Activated CD4-positive, alpha-beta memory T cell treated with anti-CD3 and anti-CD28 coated beads, Interleukin-2, amount 10 ng/mL, durations not matched to agents 7 days and 5 days (primary cell): ENCODE measurements at regions not wholly inside any gene's neighbourhood (a gene's known extent, or its start where the extent isn't known, plus 50 kb on each side); places are given as distances from the start of the nearest gene placed in this dataset.

ENCODE experiments used
- CTCF ChIA-PET: fragments of 350-600 bp; sonication (Branson Sonifier 250); formaldehyde crosslinking; loops from one replicate; lab custom pipeline; 2021; ENCODE audit warnings: antibody characterized with exemption, inconsistent platforms; lab: Charles Lee
- POLR2A ChIA-PET: fragments of 350-600 bp; sonication (Branson Sonifier 250); formaldehyde crosslinking; loops from one replicate; lab custom pipeline; 2021; ENCODE audit warnings: antibody characterized with exemption; lab: Charles Lee
- DNase-seq: peaks from one replicate; pipeline ENCODE4 v3.0.0-alpha.2; 2020
- H3K27ac Mint-ChIP-seq: one replicate; pipeline ENCODE4 v1.8.0; 2021; ENCODE audit warnings: mild to moderate bottlenecking, mixed read lengths
- H3K27me3 Mint-ChIP-seq: one replicate; pipeline ENCODE4 v1.8.0; 2021; ENCODE audit warnings: mixed read lengths
- H3K36me3 Mint-ChIP-seq: one replicate; pipeline ENCODE4 v1.8.0; 2021; ENCODE audit warnings: low read depth, mixed read lengths
- H3K4me1 Mint-ChIP-seq: one replicate; pipeline ENCODE4 v1.8.0; 2021; ENCODE audit warnings: mixed read lengths
- H3K4me3 Mint-ChIP-seq: one replicate; pipeline ENCODE4 v1.8.0; 2021; ENCODE audit warnings: mild to moderate bottlenecking, mixed read lengths
- H3K9me3 Mint-ChIP-seq: one replicate; pipeline ENCODE4 v1.8.0; 2021; ENCODE audit warnings: mixed read lengths

DNA sequence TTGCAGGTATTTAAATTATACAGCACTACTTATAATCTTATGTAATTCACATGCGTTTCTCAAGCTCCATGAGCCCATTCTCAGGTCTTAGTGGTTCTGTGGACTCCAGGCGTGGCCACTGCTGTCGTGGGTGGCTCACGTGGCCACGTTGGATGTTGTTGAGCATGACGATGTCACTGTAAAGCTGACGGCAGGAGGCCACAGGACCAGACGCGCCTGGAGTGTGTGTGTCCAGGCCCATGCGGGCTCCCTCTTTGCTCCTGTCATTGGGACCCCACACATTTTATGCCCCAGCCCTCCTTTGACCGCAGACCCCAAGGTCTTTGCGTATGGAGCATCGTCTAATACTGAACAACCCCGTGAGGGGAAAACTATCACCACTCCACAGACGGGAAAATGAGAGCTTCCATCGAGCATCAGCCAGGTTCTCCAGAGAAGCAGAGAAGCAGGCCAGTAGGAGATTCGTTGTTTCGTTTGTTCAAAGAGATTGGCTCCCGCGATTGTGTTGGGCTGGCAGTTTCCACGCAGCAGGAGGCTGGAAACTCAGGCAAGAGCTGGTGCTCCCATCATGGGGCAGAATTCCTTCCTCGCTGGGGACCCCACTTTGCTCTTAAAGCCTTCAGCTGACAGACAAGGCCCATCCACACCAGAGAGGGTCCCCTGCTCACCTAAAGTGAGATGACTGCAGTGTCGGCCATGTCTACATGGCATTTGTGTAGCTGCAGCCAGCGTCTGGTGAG lies 129.3 kb upstream of the SPACA7 start:
- Mint-ChIP-seq H3K4me3 (no peak overlapping the region), H3K27me3 (no peaks in the 10 kb centered on the region), H3K27ac (no peak overlapping the region), H3K36me3 (no peaks in the 10 kb centered on the region), H3K4me1 (no peaks in the 10 kb centered on the region), H3K9me3 (no peaks in the 10 kb centered on the region)
- DNase-seq = no peak
- ChIA-PET POLR2A (no interaction called here), CTCF (no interaction called here)

DNA sequence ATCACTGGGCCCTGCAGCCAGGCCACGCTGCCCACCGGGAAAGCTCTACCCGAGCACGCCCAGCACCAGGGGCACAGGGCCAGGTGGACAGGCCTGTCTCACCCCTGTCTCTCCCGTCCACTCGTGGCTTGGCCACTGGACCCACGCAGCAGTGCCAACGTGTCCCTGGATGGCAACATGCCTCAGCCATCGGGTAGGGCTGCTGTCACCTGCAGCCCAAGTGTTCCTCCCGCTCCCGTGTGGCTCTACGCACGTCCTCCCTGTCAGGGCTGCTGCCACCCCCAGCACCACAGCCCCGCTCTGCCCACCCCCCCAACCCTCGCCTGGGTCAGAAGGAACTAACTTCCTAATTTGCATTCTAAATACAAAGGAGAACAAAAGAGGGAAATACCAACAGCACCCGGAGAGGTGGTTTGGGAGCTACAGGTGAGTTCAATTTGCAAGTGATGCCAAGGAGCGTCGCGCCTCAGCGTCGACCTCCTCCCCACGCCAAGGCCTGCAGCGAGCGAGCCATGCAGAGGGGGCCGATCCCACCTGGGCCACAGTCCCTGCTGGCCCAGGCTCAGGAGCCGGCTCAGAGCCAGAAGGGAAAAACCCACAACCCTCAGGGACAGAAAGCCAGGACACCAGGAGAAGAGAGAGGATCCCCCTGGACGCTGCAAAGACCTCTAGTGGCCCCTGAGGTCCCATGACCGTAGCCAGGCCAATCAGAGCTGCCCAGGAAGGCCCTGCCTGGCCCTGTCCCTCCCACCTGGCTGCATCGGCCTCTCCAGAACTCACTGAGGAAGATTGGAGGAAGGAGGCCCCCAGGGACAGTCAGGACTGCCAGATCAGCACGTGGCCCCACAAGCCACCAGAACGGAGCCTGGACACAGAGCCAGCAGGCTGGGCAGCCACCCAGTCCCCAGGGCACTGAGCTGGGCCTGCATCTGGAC lies 128.4 kb upstream of the SPACA7 start:
- Mint-ChIP-seq H3K4me3 (no peak overlapping the region), H3K27me3 (no peaks in the 10 kb centered on the region), H3K36me3 (no peaks in the 10 kb centered on the region), H3K4me1 (no peaks in the 10 kb centered on the region), H3K9me3 (peaks cover 1% of the 10 kb centered on the region), H3K27ac (no peak overlapping the region)
- ChIA-PET POLR2A (no interaction called here), CTCF (no interaction called here)
- DNase-seq = no peak

- ChIA-PET CTCF (no interaction called here), POLR2A (no interaction called here)
- Mint-ChIP-seq H3K36me3 (no peaks in the 10 kb centered on the region), H3K27ac (no peak overlapping the region), H3K27me3 (no peaks in the 10 kb centered on the region), H3K4me3 (no peak overlapping the region), H3K9me3 (peaks cover 2% of the 10 kb centered on the region), H3K4me1 (no peaks in the 10 kb centered on the region)
- DNase-seq = no peak
These were observed 127.8 kb upstream of the SPACA7 start for GRCh38 chr13:112248406-112248760.

DNA sequence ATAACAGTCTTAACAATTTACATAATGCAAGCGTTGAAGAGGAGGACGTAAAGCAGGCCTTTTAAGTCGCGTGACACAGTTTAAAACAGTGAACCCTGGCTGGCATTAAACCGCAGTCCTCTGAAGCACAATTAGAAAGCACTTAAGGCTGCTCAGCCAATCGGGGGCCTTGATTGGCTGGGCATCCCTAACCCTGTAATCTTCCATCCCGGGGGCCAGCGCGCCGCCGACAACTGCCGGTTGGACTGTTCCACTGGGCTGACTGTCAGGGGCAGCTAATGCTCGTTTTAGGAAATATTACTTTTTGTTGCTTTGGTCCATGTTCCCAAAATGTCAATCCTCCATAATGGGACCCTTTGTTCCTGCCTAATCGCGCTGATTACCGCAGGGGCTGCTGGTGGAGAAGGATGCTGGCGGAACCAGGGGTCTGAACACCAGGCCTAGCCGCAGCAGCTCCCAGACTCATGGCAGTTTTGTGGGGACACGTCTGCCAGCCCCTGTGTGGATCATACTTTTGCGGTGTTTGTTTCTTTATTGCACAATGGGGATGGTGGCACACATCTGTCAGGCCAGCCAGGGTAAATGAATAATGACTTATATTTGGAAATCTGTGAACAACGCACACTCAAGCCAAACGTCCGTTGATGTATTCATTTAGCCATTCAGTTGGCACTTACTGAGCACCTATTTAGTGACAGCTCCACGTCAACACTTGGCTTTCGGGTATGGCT lies 127.1 kb upstream of the SPACA7 start:
- ChIA-PET CTCF (no interaction called here), POLR2A (no interaction called here)
- no peaks in the 10 kb centered on the region for H3K27me3 Mint-ChIP-seq
- no peak overlapping the region for H3K4me3 Mint-ChIP-seq
- no peaks in the 10 kb centered on the region for H3K36me3 Mint-ChIP-seq
- peaks cover 2% of the 10 kb centered on the region for H3K9me3 Mint-ChIP-seq
- no peaks in the 10 kb centered on the region for H3K4me1 Mint-ChIP-seq
- H3K27ac Mint-ChIP-seq = no peak overlapping the region
- DNase-seq = no peak

- CTCF ChIA-PET = no interaction called here
- Mint-ChIP-seq H3K4me1 (no peaks in the 10 kb centered on the region), H3K36me3 (no peaks in the 10 kb centered on the region), H3K4me3 (no peak overlapping the region), H3K27me3 (no peaks in the 10 kb centered on the region), H3K9me3 (peaks cover 2% of the 10 kb centered on the region), H3K27ac (no peak overlapping the region)
- POLR2A ChIA-PET = no interaction called here
- no peak for DNase-seq
These were observed 126.2 kb upstream of the SPACA7 start for GRCh38 chr13:112249644-112250610.

DNA sequence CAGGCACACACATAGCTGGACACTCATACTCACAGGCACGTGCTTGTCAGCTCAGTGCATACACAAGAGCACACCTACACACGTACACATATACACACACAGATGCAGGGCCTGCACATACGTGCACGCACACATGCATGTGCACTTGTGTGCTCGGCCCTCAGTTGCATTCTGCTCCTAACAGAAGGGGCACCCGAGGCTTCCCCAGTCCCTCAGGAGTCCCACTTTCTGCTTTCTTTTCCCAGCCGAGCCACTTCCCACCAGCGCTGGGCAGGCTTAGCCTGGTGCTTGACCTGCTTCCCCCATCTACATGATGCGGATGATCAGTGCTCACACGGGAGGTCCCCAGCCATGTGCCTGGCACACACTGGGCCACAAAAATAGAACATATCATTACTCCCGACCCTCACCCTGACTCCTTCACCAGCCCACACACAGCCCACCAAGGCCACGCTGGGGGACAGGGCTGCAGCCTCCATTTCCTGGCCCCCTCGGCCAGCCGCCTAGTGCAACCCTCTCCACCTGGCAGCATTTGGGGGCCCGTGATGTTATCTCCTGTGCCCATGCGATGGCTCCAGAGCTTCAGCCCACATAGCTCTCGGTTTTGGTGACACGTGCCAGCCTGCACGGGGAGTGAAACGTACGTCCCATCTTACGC lies 125.2 kb upstream of the SPACA7 start:
- Mint-ChIP-seq H3K9me3 (peaks cover 5% of the 10 kb centered on the region), H3K27me3 (no peaks in the 10 kb centered on the region), H3K4me3 (no peak overlapping the region), H3K27ac (no peak overlapping the region), H3K36me3 (no peaks in the 10 kb centered on the region), H3K4me1 (no peaks in the 10 kb centered on the region)
- ChIA-PET CTCF (no interaction called here), POLR2A (no interaction called here)
- no peak for DNase-seq

GRCh38 chr13:112251930-112252585 lies 124.1 kb upstream of the SPACA7 start:
- DNase-seq = no peak
- H3K27ac Mint-ChIP-seq = no peak overlapping the region
- ChIA-PET POLR2A (no interaction called here), CTCF (no interaction called here)
- H3K9me3 Mint-ChIP-seq = peaks cover 5% of the 10 kb centered on the region
- H3K36me3 Mint-ChIP-seq = no peaks in the 10 kb centered on the region
- no peak overlapping the region for H3K4me3 Mint-ChIP-seq
- H3K4me1 Mint-ChIP-seq = no peaks in the 10 kb centered on the region
- H3K27me3 Mint-ChIP-seq = no peaks in the 10 kb centered on the region

GRCh38 chr13:112252804-112253590 lies 123.2 kb upstream of the SPACA7 start:
- H3K4me1 Mint-ChIP-seq = no peaks in the 10 kb centered on the region
- POLR2A ChIA-PET = no interaction called here
- peaks cover 5% of the 10 kb centered on the region for H3K9me3 Mint-ChIP-seq
- no peaks in the 10 kb centered on the region for H3K36me3 Mint-ChIP-seq
- DNase-seq = no peak
- H3K27ac Mint-ChIP-seq = no peak overlapping the region
- CTCF ChIA-PET = no interaction called here
- no peaks in the 10 kb centered on the region for H3K27me3 Mint-ChIP-seq
- H3K4me3 Mint-ChIP-seq = no peak overlapping the region

DNA sequence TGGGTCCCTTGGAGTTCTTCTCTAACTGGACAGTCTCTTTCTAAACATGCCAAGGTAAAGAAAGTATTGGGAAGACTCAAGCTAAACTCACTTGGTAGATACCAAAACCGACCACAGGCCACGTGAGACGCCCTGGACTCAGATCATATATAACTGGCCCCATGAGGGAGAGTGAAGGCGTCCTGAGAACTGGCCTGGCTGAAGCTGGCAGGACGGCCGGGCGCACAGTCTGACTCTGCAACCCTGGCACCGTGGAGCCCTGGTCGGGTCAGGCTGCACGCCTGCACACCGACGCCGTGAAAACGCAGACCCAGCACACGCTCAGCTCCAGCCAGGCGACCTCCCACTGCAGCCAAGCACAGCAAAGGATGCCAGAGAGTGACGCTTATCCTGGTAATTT lies 122.5 kb upstream of the SPACA7 start:
- Mint-ChIP-seq H3K4me3 (no peak overlapping the region), H3K4me1 (no peaks in the 10 kb centered on the region), H3K27ac (no peak overlapping the region), H3K9me3 (peaks cover 5% of the 10 kb centered on the region), H3K27me3 (no peaks in the 10 kb centered on the region), H3K36me3 (no peaks in the 10 kb centered on the region)
- ChIA-PET POLR2A (no interaction called here), CTCF (no interaction called here)
- no peak for DNase-seq

DNA sequence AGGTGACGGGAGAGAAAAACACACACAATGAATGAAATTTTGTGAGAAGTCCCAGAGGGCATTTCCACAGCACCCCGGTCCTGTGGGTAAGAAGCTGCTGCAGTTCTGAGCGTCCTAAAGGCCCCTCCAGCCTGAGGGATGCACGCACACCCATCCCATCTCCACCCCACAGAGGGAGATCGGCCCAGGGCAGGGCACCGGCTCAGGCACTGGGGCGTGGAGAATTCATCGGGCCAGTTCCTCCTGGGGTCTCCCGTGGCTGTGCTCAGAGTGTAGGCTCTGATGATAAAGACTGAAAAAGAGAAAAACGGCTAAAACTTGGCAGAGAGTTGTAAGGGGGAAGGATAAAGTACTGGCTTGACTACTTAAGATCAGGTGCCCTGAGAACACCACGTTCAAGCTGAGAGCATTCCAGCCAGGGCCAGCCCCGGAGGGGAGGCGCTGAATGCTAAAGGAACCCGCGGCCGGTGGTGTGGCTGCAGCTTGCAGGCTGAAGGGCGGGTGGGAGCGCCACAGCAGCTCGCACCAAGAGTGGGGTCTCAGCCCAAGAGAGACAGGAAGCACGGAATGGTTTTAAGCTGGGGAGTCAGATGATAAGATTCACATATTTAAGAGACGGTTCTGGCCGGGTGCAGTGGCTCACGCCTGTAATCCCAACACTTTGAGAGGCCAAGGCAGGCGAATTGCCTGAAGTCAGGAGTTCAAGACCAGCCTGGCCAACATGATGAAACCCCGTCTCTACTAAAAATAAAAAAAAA lies 121.9 kb upstream of the SPACA7 start:
- POLR2A ChIA-PET = no interaction called here
- no peaks in the 10 kb centered on the region for H3K36me3 Mint-ChIP-seq
- CTCF ChIA-PET = no interaction called here

DNA sequence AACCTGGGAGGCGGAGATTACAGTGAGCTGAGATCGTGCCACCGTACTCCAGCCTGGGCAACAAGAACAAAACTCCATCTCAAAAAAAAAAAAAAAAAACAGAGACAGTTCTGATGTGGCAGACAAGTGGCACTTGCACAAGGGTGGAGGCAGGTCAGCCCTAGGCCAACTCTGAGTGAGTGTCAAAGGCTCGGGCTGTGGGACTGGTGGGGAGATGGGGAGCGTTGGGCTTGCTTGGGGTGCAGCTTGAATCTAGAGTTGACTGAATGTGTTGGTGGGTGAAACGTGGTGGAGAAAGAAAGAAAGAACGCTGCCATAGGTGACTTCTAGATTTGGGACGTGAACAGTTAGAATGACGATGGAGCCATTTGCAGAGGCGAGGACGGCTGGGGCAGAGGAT lies 121.3 kb upstream of the SPACA7 start:
- Mint-ChIP-seq H3K27ac (no peak overlapping the region), H3K4me3 (no peak overlapping the region)

More for the DNA sequence above, 121.9 kb upstream of the SPACA7 start:
- Mint-ChIP-seq H3K4me1 (no peaks in the 10 kb centered on the region), H3K27me3 (no peaks in the 10 kb centered on the region), H3K27ac (no peak overlapping the region), H3K4me3 (no peak overlapping the region), H3K9me3 (peaks cover 5% of the 10 kb centered on the region)
- DNase-seq = no peak

More for the DNA sequence above, 121.3 kb upstream of the SPACA7 start:
- Mint-ChIP-seq H3K27me3 (no peaks in the 10 kb centered on the region), H3K9me3 (peaks cover 5% of the 10 kb centered on the region), H3K4me1 (no peaks in the 10 kb centered on the region), H3K36me3 (no peaks in the 10 kb centered on the region)
- DNase-seq = no peak
- POLR2A ChIA-PET = no interaction called here
- CTCF ChIA-PET = no interaction called here
